Epithelial cell of esophagus (primary cell): ENCODE measurements at regions not wholly inside any gene's neighbourhood (a gene's known extent, or its start where the extent isn't known, plus 50 kb on each side); places are given as distances from the start of the nearest gene placed in this dataset.
A peak's percentile ranks its signal among the peaks of the same experiment; 100 is the strongest.

Experiments used
- DNase-seq: peaks from one replicate; pipeline ENCODE4 v3.0.0; 2010; ENCODE audit warnings: low read depth
- H3K4me3 ChIP-seq: 2 replicates; pipeline ENCODE4 v1.5.1; 2011; ENCODE audit warnings: mild to moderate bottlenecking, low read length, control low read depth
- CTCF ChIP-seq: IDR thresholded peaks from 2 replicates; pipeline ENCODE4 v1.5.1; 2011; ENCODE audit warnings: low read depth, mild to moderate bottlenecking, low read length, control low read depth, inconsistent platforms; ENCODE audit not compliant: insufficient read depth; ENCODE audit errors: missing control alignments

- peak; percentile 64 for DNase-seq
Observed at GRCh38 chr1:34681480-34682451, 73.1 kb upstream of the GJB5 start.

GRCh38 chr1:34682452-34683223, 72.2 kb upstream of the GJB5 start:
- TF ChIP-seq CTCF = no peak
- DNase-seq = no peak
- no peak overlapping the region for H3K4me3 ChIP-seq

More at GRCh38 chr1:34681480-34682451, 73.1 kb upstream of the GJB5 start:
- no peak overlapping the region for H3K4me3 ChIP-seq
- TF ChIP-seq CTCF = peak; percentile 94

GRCh38 chr1:34683616-34684015, 71.2 kb upstream of the GJB5 start:
- DNase-seq = no peak
- H3K4me3 ChIP-seq = no peak overlapping the region
- no peak for TF ChIP-seq CTCF

GRCh38 chr1:34684266-34684665, 70.6 kb upstream of the GJB5 start:
- H3K4me3 ChIP-seq = no peak overlapping the region
- DNase-seq = no peak
- TF ChIP-seq CTCF = no peak

GRCh38 chr1:34685225-34685624, 69.6 kb upstream of the GJB5 start:
- DNase-seq = no peak
- no peak overlapping the region for H3K4me3 ChIP-seq
- no peak for TF ChIP-seq CTCF

GRCh38 chr1:34686531-34686930, 68.3 kb upstream of the GJB5 start:
- no peak overlapping the region for H3K4me3 ChIP-seq
- TF ChIP-seq CTCF = no peak
- DNase-seq = no peak
